ENCODE measurements at regions not wholly inside any gene's neighbourhood (a gene's known extent, or its start where the extent isn't known, plus 50 kb on each side); places are given as distances from the start of the nearest gene placed in this dataset.

DNA sequence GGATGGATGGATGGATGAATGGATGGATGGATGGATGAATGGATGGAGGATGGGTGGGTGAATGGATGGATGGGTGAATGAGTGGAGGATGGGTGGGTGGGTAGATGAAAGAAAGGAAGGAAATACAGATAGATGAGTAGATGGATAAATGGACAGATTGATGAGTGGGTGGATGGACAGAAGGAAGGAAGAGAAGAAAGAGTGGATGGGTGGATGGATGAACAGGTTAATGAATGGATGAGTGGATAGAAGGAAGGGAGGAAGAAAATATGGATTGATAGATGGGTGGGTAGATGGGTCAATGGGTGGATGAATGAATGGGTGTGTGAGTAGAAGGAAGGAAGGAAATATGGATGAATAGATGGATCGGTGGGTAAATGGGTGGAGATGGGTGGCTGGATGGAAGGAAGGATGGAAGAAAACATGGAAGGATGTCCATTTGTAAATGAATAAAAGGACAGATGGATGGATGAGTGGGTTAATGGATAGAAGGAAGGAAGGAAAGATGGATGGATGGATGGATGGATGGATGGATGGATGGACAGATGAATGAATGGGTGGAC, 97.3 kb upstream of the TNRC6C start:
- ChIA-PET POLR2A (no interaction called here), CTCF (no interaction called here)
- TF ChIP-seq, protein P1, sequence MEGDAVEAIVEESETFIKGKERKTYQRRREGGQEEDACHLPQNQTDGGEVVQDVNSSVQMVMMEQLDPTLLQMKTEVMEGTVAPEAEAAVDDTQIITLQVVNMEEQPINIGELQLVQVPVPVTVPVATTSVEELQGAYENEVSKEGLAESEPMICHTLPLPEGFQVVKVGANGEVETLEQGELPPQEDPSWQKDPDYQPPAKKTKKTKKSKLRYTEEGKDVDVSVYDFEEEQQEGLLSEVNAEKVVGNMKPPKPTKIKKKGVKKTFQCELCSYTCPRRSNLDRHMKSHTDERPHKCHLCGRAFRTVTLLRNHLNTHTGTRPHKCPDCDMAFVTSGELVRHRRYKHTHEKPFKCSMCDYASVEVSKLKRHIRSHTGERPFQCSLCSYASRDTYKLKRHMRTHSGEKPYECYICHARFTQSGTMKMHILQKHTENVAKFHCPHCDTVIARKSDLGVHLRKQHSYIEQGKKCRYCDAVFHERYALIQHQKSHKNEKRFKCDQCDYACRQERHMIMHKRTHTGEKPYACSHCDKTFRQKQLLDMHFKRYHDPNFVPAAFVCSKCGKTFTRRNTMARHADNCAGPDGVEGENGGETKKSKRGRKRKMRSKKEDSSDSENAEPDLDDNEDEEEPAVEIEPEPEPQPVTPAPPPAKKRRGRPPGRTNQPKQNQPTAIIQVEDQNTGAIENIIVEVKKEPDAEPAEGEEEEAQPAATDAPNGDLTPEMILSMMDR (IDR thresholded peaks at IDR 0.05; ENCODE audit: low read depth, low read length), result no peak
- H3K4me3 ChIP-seq (ENCODE audit: low read depth, low read length), result no peak overlapping the region
- peaks cover 12% of the 10 kb centered on the region for H3K27me3 ChIP-seq (ENCODE audit: control insufficient read depth, insufficient read depth, low read length)
- no peak overlapping the region for H3K27ac ChIP-seq (ENCODE audit: low read depth, low read length)
- DNase-seq (ENCODE audit: low read depth, low spot score), result no peak
- no peaks in the 10 kb centered on the region; the same call in 1 of the 2 replicates for H3K9me3 ChIP-seq (ENCODE audit: control insufficient read depth, insufficient read depth, low read length)

DNA sequence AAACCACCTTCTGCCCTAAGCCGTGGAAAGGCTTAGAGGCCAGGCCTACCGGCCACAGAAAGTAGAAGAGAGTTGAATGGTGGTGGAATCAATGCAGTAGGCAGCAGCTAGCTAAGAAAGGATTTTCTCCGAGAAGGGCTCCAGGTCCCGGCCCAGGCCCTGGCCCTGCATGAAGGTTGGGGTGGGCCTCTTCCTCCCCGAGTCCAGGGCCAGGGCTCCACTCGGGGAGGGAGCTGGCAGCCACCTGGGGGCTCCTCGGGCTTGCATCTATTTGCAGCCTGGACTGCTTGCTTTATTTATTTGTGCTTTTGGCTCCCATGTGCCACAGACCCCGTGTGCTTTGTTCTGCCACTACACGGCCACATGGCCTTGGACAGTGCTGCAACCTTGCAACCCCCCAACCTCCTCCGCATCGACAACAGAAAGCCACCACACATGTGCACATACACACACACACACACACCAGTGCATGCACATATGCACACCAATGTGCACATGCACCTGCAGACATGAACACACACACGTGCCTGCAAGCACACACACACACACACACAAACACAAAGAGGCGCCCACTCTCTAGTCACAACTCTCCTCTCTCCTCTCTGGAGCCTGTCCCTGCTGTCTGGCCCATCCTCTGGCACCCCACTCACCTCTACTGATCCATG, 96.4 kb upstream of the TNRC6C start:
- POLR2A ChIA-PET, result no interaction called here
- TF ChIP-seq, protein P1 (IDR thresholded peaks at IDR 0.05; ENCODE audit: low read depth, low read length), result no peak
- CTCF ChIA-PET, result no interaction called here
- H3K27me3 ChIP-seq (ENCODE audit: control insufficient read depth, insufficient read depth, low read length), result peaks cover 12% of the 10 kb centered on the region
- H3K4me3 ChIP-seq (ENCODE audit: low read depth, low read length), result no peak overlapping the region
- no peaks in the 10 kb centered on the region; the same call in 1 of the 2 replicates for H3K9me3 ChIP-seq (ENCODE audit: control insufficient read depth, insufficient read depth, low read length)
- H3K27ac ChIP-seq (ENCODE audit: low read depth, low read length), result no peak overlapping the region
- no peak for DNase-seq (ENCODE audit: low read depth, low spot score)

DNA sequence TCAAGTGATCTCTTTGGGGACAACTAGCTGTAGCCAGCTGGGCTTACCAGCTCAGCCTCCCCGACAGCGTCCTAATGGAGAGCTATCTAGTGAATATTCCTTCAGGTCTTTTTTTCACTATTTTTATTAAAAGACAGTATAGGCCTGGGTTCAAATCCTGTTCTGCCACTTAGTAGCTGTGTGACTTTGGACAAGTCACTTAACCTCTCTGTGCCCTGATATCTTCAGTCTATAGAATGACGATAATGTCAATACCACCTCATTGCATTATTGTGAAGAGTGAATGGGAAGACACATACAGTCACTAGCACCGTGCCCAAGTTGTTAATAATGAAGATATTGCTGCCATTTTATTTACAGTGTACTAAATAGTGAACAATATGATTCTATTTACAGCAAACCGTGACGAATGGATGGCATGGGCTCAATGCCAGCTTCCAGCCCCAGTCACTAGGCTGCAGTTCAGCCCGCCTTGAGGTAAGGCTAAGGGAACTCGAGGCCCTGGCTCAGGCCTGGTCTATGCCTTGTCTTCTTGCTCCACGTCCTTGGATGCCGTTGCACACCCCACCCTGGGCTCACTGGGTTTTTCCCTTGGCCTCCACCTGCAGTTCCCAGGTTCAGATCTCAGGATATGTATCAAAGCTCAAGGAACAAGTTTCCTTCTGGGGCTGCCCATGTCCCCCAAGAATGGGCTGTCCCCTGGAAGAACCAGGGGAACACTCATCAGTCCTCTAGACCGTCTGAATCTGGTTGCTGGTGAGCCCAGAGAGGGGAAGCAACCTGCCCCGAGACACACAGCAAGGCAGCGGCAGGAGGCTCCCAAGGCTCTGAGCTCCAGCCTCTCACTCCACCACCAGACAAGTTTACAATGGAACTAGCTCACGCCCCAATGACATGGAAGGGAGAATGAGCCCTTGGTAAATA, 95.4 kb upstream of the TNRC6C start:
- TF ChIP-seq, protein P1 (IDR thresholded peaks at IDR 0.05; ENCODE audit: low read depth, low read length), result no peak
- ChIA-PET CTCF (no interaction called here), POLR2A (no interaction called here)
- H3K27ac ChIP-seq (ENCODE audit: low read depth, low read length), result no peak overlapping the region
- no peak overlapping the region for H3K4me3 ChIP-seq (ENCODE audit: low read depth, low read length)
- peaks cover 13% of the 10 kb centered on the region for H3K27me3 ChIP-seq (ENCODE audit: control insufficient read depth, insufficient read depth, low read length)
- no peaks in the 10 kb centered on the region; the same call in 1 of the 2 replicates for H3K9me3 ChIP-seq (ENCODE audit: control insufficient read depth, insufficient read depth, low read length)
- no peak for DNase-seq (ENCODE audit: low read depth, low spot score)

DNA sequence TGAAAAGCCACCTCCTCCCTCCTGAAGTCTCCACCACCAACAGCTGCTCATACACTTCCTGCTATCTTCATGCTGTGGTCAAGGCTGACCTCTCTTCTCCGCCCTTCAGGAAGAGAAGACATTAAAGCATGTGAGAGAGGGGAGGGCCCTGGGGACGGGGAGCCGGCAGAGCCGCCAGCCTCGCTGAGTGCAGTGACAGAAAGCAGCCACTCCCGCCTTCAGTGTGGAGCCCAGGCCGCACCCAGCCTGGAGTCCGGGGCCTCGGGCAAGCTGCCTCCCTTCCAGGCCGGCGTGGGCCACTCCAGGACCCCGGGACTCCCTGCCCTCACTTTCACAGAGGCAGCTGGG, 94.7 kb upstream of the TNRC6C start:
- no peaks in the 10 kb centered on the region; the same call in 1 of the 2 replicates for H3K9me3 ChIP-seq (ENCODE audit: control insufficient read depth, insufficient read depth, low read length)
- ChIA-PET POLR2A (no interaction called here), CTCF (no interaction called here)
- H3K27me3 ChIP-seq (ENCODE audit: control insufficient read depth, insufficient read depth, low read length), result peaks cover 15% of the 10 kb centered on the region
- TF ChIP-seq, protein P1 (IDR thresholded peaks at IDR 0.05; ENCODE audit: low read depth, low read length), result no peak
- H3K4me3 ChIP-seq (ENCODE audit: low read depth, low read length), result no peak overlapping the region
- DNase-seq (ENCODE audit: low read depth, low spot score), result no peak
- H3K27ac ChIP-seq (ENCODE audit: low read depth, low read length), result no peak overlapping the region
